ENCODE measurements at regions not wholly inside any gene's neighbourhood (a gene's known extent, or its start where the extent isn't known, plus 50 kb on each side); places are given as distances from the start of the nearest gene placed in this dataset.

GRCh38 chr1:225707824-225708223 lies 54.9 kb upstream of the ENAH start:
- peak; percentile 31 for DNase-seq

GRCh38 chr1:225709101-225709500 lies 56.2 kb upstream of the ENAH start:
- no peak for DNase-seq

GRCh38 chr1:225710804-225711203 lies 57.9 kb upstream of the ENAH start:
- DNase-seq = peak; percentile 86

DNA sequence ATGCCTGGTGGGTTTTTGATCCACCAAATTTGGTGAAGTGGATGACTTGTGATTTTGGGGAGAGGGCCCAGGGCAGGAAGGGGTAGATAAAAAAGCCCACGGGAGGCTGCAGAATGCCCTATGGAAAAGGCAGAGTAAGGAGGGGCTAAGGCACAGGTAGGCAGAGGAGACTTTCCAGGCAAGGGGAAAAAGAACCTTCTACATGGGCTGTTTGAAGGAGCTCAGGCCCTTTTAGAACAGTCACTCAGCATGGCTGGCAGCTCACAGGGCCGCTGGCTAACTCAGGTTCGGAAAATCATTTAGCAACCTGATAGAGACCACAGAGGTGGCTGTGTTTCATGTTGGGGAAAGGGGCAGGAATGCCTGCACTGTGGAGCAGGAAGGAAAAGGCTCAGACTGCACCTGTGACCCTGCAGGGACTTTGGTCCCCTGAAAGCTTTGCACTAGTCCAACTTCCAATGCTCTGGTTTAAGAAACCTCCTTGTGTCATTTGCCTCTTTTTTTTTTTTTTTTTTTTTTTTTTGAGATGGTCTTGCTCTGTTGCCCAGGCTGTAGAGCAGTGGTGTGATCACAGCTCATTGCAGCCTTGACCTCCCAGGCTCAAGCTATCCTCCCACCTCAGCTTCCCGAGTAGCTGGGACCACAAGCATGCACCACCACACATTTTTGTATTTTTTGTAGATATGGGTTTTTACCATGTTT lies 58.5 kb upstream of the ENAH start:
- DNase-seq = no peak

GRCh38 chr1:225712391-225712790 lies 59.5 kb upstream of the ENAH start:
- peak; percentile 31 for DNase-seq

GRCh38 chr1:225713281-225713680 lies 60.4 kb upstream of the ENAH start:
- DNase-seq = no peak

- no peak for DNase-seq
These were observed 56.7 kb upstream of the SRP9 start for GRCh38 chr1:225720937-225721336.

DNA sequence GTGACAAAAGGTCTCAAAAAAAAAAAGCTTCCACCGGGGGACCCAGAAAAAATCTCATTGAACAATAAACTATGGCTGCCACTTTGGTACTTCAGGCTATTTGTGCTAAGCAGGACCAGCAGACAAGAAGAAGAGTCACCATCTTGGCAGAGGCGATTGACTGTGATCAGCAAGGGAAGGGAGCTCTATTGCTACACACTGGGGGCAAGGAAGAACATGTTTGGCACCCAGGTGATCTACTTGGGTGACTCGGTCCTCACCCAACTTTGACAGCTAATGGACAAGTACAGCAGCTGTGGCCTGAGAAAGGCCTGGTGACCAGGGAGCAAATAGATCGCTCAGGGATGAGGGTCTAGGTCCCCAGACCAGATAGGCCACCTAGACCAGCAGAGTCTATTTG lies 53.4 kb upstream of the SRP9 start:
- DNase-seq = no peak
